GM18907 (cell line): ENCODE measurements at regions not wholly inside any gene's neighbourhood (a gene's known extent, or its start where the extent isn't known, plus 50 kb on each side); places are given as distances from the start of the nearest gene placed in this dataset.

Experiments
- ATAC-seq: cut with Tn5 transposase; IDR thresholded peaks from one replicate; pipeline ENCODE4 v1.9.1; 2021; ENCODE audit warnings: mild to moderate bottlenecking, moderate library complexity; ENCODE audit not compliant: unreplicated experiment

- no peak for ATAC-seq
Observed at GRCh38 chr11:39145346-39145745, 2314.1 kb downstream of the LRRC4C start.

GRCh38 chr11:39144351-39145130 is 2314.9 kb downstream of the LRRC4C start:
- no peak for ATAC-seq

GRCh38 chr11:39139581-39139980 is 2319.9 kb downstream of the LRRC4C start:
- ATAC-seq, result no peak

- no peak for ATAC-seq
Observed at GRCh38 chr11:39120890-39121289, 2338.6 kb downstream of the LRRC4C start.

- no peak for ATAC-seq
Observed at GRCh38 chr11:39113606-39114005, 2345.8 kb downstream of the LRRC4C start.

GRCh38 chr11:39102236-39102635 is 2357.2 kb downstream of the LRRC4C start:
- ATAC-seq, result no peak

- no peak for ATAC-seq
Observed at GRCh38 chr11:39078465-39078864, 2381.0 kb downstream of the LRRC4C start.

- ATAC-seq, result no peak
Observed at GRCh38 chr11:39037611-39038010, 2421.8 kb downstream of the LRRC4C start.

GRCh38 chr11:39036021-39036420 is 2423.4 kb downstream of the LRRC4C start:
- no peak for ATAC-seq

GRCh38 chr11:39021539-39021938 is 2423.5 kb upstream of the RAG2 start:
- ATAC-seq, result no peak

- no peak for ATAC-seq
Observed at GRCh38 chr11:39011797-39012196, 2413.8 kb upstream of the RAG2 start.

GRCh38 chr11:38990841-38991240 is 2392.8 kb upstream of the RAG2 start:
- no peak for ATAC-seq

- ATAC-seq, result no peak
Observed at GRCh38 chr11:38990139-38990538, 2392.1 kb upstream of the RAG2 start.

- ATAC-seq, result no peak
Observed at GRCh38 chr11:38988908-38989307, 2390.9 kb upstream of the RAG2 start.

GRCh38 chr11:38972220-38972619 is 2374.2 kb upstream of the RAG2 start:
- ATAC-seq, result no peak

GRCh38 chr11:38971141-38971540 is 2373.1 kb upstream of the RAG2 start:
- no peak for ATAC-seq

GRCh38 chr11:38968951-38969350 is 2370.9 kb upstream of the RAG2 start:
- no peak for ATAC-seq

- no peak for ATAC-seq
Observed at GRCh38 chr11:38952698-38953097, 2354.7 kb upstream of the RAG2 start.

- ATAC-seq, result no peak
Observed at GRCh38 chr11:38950867-38951266, 2352.8 kb upstream of the RAG2 start.

- ATAC-seq, result no peak
Observed at GRCh38 chr11:38948392-38948791, 2350.4 kb upstream of the RAG2 start.

GRCh38 chr11:38937709-38938108 is 2339.7 kb upstream of the RAG2 start:
- no peak for ATAC-seq

- no peak for ATAC-seq
Observed at GRCh38 chr11:38935941-38936340, 2337.9 kb upstream of the RAG2 start.

GRCh38 chr11:38927993-38928392 is 2330.0 kb upstream of the RAG2 start:
- ATAC-seq, result no peak
